ENCODE measurements at regions not wholly inside any gene's neighbourhood (a gene's known extent, or its start where the extent isn't known, plus 50 kb on each side); places are given as distances from the start of the nearest gene placed in this dataset.

DNA sequence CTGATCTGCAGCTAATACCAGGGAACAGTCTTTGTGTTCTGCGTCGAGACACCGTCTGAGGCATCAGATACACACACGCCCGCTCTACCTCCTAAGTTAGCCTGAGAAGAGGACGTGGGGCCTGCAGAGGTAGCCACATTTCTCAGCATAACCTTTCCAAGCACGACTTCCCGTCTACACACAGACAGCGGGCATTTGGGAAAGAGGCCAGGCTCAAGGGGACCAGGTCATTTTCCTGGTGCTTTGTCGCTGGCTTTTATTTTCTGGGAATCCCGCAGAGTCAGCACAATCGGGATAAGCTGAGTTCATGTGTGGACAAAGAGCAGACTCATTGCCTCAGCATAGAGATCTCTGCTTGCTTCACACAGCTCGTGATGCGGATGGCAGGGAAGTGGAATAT is 72.5 kb upstream of the SMYD2 start:
- Histone ChIP-seq H3K9me3 (ENCODE audit: severe bottlenecking) (no peaks in the 10 kb centered on the region), H3K4me1 (ENCODE audit: insufficient read depth, poor library complexity, severe bottlenecking) (peaks cover 4% of the 10 kb centered on the region), H3K4me3 (ENCODE audit: severe bottlenecking) (no peak overlapping the region), H3K27me3 (ENCODE audit: insufficient read depth, poor library complexity, severe bottlenecking) (no peaks in the 10 kb centered on the region), H3K27ac (ENCODE audit: poor library complexity, severe bottlenecking) (no peak overlapping the region), H3K36me3 (ENCODE audit: low read depth) (no peaks in the 10 kb centered on the region)
- ATAC-seq (ENCODE audit: low read depth) (no peak), DNase-seq (ENCODE audit: low spot score) (no peak)
- TF ChIP-seq, protein P1, sequence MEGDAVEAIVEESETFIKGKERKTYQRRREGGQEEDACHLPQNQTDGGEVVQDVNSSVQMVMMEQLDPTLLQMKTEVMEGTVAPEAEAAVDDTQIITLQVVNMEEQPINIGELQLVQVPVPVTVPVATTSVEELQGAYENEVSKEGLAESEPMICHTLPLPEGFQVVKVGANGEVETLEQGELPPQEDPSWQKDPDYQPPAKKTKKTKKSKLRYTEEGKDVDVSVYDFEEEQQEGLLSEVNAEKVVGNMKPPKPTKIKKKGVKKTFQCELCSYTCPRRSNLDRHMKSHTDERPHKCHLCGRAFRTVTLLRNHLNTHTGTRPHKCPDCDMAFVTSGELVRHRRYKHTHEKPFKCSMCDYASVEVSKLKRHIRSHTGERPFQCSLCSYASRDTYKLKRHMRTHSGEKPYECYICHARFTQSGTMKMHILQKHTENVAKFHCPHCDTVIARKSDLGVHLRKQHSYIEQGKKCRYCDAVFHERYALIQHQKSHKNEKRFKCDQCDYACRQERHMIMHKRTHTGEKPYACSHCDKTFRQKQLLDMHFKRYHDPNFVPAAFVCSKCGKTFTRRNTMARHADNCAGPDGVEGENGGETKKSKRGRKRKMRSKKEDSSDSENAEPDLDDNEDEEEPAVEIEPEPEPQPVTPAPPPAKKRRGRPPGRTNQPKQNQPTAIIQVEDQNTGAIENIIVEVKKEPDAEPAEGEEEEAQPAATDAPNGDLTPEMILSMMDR (IDR thresholded peaks at IDR 0.05; ENCODE audit: poor library complexity, severe bottlenecking) = no peak

GRCh38 chr1:214209260-214209808 is 71.6 kb upstream of the SMYD2 start:
- H3K36me3 ChIP-seq (ENCODE audit: low read depth) = no peaks in the 10 kb centered on the region
- H3K4me1 ChIP-seq (ENCODE audit: insufficient read depth, poor library complexity, severe bottlenecking) = peaks cover 9% of the 10 kb centered on the region
- ATAC-seq (ENCODE audit: low read depth) (no peak), DNase-seq (ENCODE audit: low spot score) (no peak)
- TF ChIP-seq, protein P1 (IDR thresholded peaks at IDR 0.05; ENCODE audit: poor library complexity, severe bottlenecking) = no peak
- H3K4me3 ChIP-seq (ENCODE audit: severe bottlenecking) = no peak overlapping the region
- no peaks in the 10 kb centered on the region for H3K9me3 ChIP-seq (ENCODE audit: severe bottlenecking)
- no peak overlapping the region for H3K27ac ChIP-seq (ENCODE audit: poor library complexity, severe bottlenecking)
- H3K27me3 ChIP-seq (ENCODE audit: insufficient read depth, poor library complexity, severe bottlenecking) = no peaks in the 10 kb centered on the region

- no peak overlapping the region for H3K4me3 ChIP-seq (ENCODE audit: severe bottlenecking)
- peak; percentile 99 for ATAC-seq (ENCODE audit: low read depth)
- H3K36me3 ChIP-seq (ENCODE audit: low read depth) = no peaks in the 10 kb centered on the region
- DNase-seq (ENCODE audit: low spot score) = peak; percentile 55
- TF ChIP-seq, protein P1 (IDR thresholded peaks at IDR 0.05; ENCODE audit: poor library complexity, severe bottlenecking) = no peak
- peaks cover 9% of the 10 kb centered on the region for H3K4me1 ChIP-seq (ENCODE audit: insufficient read depth, poor library complexity, severe bottlenecking)
- H3K27ac ChIP-seq (ENCODE audit: poor library complexity, severe bottlenecking) = peak overlapping the region; percentile 69
- no peaks in the 10 kb centered on the region for H3K27me3 ChIP-seq (ENCODE audit: insufficient read depth, poor library complexity, severe bottlenecking)
- H3K9me3 ChIP-seq (ENCODE audit: severe bottlenecking) = no peaks in the 10 kb centered on the region
Observed at GRCh38 chr1:214213136-214213535, 67.8 kb upstream of the SMYD2 start.

GRCh38 chr1:214214851-214215250 is 66.1 kb upstream of the SMYD2 start:
- ATAC-seq (ENCODE audit: low read depth) (no peak), DNase-seq (ENCODE audit: low spot score) (no peak)
- Histone ChIP-seq H3K27ac (ENCODE audit: poor library complexity, severe bottlenecking) (no peak overlapping the region), H3K4me3 (ENCODE audit: severe bottlenecking) (no peak overlapping the region), H3K36me3 (ENCODE audit: low read depth) (no peaks in the 10 kb centered on the region), H3K27me3 (ENCODE audit: insufficient read depth, poor library complexity, severe bottlenecking) (no peaks in the 10 kb centered on the region), H3K9me3 (ENCODE audit: severe bottlenecking) (no peaks in the 10 kb centered on the region), H3K4me1 (ENCODE audit: insufficient read depth, poor library complexity, severe bottlenecking) (peaks cover 9% of the 10 kb centered on the region)
- TF ChIP-seq, protein P1 (IDR thresholded peaks at IDR 0.05; ENCODE audit: poor library complexity, severe bottlenecking) = no peak

DNA sequence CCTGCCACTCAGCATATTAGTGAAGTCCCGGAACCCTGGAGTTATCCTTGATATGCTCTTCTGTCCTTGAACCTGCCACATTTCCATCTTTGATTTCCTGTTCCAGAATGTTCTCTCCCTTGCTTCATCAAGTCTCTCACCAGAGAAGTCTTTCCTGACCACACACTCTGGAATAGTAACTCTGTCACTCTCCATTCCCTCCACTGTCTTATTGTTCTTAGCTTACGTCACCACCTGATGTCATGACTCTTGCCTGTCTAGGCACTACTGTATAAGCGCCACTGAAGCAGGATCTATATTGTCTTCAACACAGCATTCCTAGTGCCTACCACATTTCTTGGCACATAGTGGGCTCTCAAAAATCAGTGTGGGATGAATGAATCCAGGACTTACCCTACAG is 65.4 kb upstream of the SMYD2 start:
- no peak overlapping the region for H3K27ac ChIP-seq (ENCODE audit: poor library complexity, severe bottlenecking)
- TF ChIP-seq, protein P1 (IDR thresholded peaks at IDR 0.05; ENCODE audit: poor library complexity, severe bottlenecking) = no peak
- H3K27me3 ChIP-seq (ENCODE audit: insufficient read depth, poor library complexity, severe bottlenecking) = no peaks in the 10 kb centered on the region
- H3K36me3 ChIP-seq (ENCODE audit: low read depth) = no peaks in the 10 kb centered on the region
- no peaks in the 10 kb centered on the region for H3K9me3 ChIP-seq (ENCODE audit: severe bottlenecking)
- H3K4me1 ChIP-seq (ENCODE audit: insufficient read depth, poor library complexity, severe bottlenecking) = peaks cover 9% of the 10 kb centered on the region
- no peak for ATAC-seq (ENCODE audit: low read depth)
- no peak for DNase-seq (ENCODE audit: low spot score)
- no peak overlapping the region for H3K4me3 ChIP-seq (ENCODE audit: severe bottlenecking)
